ENCODE measurements at regions not wholly inside any gene's neighbourhood (a gene's known extent, or its start where the extent isn't known, plus 50 kb on each side); places are given as distances from the start of the nearest gene placed in this dataset.
A peak's percentile ranks its signal among the peaks of the same experiment; 100 is the strongest.

DNA sequence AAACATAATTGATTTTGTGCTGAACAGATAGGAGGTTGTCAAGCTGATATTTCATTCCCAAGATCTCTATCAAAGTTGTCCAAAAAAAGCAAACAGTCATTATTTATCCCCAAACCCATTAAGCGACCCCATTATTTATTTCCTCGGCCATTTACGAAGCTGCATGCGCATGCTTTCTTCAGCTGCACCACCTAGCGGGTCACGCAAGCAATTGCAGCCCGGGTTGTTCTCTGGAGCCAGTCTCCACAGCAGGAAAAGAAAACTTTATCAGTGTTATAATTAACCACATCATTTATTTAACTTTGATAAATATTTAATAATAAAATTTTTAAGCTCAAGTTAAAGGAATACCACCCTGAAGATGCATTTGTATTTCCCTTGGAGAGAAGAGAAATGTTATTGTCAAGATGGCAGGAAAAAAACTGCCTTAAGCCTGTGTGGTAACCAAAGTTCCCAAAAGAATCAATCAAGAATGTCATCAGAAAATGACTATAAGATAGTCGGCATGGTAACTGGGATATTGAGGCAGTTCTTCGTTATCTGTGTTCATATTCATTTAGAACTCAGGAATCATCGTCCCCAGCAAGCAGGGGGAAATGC is 304.7 kb downstream of the FBXO15 start:
- H3K4me2 ChIP-seq = peak overlapping the region; percentile 31; the same call in 1 of the 2 replicates
- H3K4me1 ChIP-seq = 0 out of 2 replicates have a peak, but pooled peaks cover 5% of the 10 kb centered on the region
- no peak for TF ChIP-seq Cebpa-rat (IDR thresholded peaks at IDR 0.05)
- H4K20me1 ChIP-seq = no peaks in the 10 kb centered on the region
- no peak overlapping the region for H3K4me3 ChIP-seq
- no peak overlapping the region for H3K9ac ChIP-seq
- no peaks in the 10 kb centered on the region for H3K9me3 ChIP-seq
- no peak overlapping the region for H3K27ac ChIP-seq
- no peaks in the 10 kb centered on the region for H3K27me3 ChIP-seq
- H3K36me3 ChIP-seq = no peaks in the 10 kb centered on the region

DNA sequence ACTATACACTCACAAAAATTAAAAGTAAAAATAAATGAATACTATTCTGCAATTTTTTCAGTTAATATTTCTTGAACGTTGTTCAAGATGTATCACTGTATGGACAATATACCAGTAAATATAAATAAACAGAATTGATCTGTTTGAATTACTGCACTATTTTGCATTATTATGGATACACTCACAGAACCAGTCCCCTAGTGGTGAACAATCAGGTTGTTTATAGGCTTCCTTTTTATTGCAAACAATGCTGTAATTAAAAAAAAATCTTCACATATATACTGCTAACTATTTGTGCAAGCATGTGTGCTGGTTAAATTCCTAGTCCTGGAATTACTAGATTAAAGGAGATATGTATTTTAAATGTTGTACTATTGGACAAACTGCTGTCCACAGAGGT is 306.0 kb downstream of the FBXO15 start:
- H3K4me2 ChIP-seq = no peak overlapping the region
- no peaks in the 10 kb centered on the region for H3K36me3 ChIP-seq
- H3K27me3 ChIP-seq = no peaks in the 10 kb centered on the region
- no peak for TF ChIP-seq Cebpa-rat (IDR thresholded peaks at IDR 0.05)
- no peak overlapping the region for H3K9ac ChIP-seq
- no peaks in the 10 kb centered on the region for H4K20me1 ChIP-seq
- no peaks in the 10 kb centered on the region for H3K9me3 ChIP-seq
- 0 out of 2 replicates have a peak, but pooled peaks cover 5% of the 10 kb centered on the region for H3K4me1 ChIP-seq
- no peak overlapping the region for H3K4me3 ChIP-seq
- no peak overlapping the region for H3K27ac ChIP-seq

DNA sequence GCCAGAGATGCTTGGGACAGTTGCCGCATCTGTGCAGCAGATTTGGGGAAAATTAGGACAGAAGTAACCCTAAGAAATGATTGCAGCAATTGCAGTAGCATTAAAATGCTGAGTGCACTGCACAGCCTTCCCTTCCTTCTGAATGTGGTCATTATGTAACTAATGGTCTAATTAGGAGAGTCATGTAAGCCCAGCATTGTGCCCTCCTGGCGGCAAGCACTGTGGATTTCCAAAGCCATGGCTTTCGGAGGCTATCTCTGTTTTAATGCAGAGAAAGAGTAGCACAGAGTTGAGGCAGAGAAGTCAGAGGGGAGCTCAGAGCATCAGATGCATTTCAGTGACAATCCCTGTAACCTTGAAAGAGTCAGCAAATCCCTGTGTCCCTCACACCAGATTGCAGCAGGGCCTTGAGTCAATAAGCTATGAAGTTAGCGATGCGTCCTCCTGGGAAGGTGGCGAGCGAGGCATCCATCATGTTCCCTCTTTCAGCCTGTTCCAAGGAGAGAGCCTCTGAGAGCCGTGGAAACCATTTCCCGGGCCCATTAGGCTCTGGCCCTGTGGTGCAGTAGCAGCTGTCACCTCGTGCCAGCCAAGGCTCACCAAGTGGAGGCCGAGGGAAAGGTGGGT is 307.2 kb downstream of the FBXO15 start:
- no peaks in the 10 kb centered on the region for H3K36me3 ChIP-seq
- no peaks in the 10 kb centered on the region for H3K27me3 ChIP-seq
- H4K20me1 ChIP-seq = no peaks in the 10 kb centered on the region
- no peak overlapping the region for H3K4me2 ChIP-seq
- H3K9me3 ChIP-seq = no peaks in the 10 kb centered on the region
- H3K9ac ChIP-seq = no peak overlapping the region
- 0 out of 2 replicates have a peak, but pooled peaks cover 5% of the 10 kb centered on the region for H3K4me1 ChIP-seq
- H3K27ac ChIP-seq = no peak overlapping the region
- no peak for TF ChIP-seq Cebpa-rat (IDR thresholded peaks at IDR 0.05)
- no peak overlapping the region for H3K4me3 ChIP-seq

DNA sequence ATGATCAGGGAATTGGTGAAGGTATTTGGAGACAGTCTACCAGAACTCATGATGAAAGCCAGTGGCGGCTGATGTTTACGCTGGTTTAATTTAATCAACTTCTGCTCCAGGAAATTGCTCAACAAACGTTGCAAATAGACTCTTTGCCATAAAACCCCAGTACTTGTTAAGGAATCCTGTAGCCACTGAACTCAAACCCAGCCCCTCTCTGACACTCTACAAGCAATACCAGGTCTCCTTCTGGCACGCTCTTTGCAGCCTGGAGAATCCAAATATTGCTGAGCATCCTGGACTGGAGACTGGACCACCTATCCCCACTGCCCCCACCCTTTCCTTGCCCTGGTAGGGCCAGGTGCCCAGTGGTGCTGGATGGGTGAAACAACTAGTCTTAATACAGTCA is 308.2 kb downstream of the FBXO15 start:
- Histone ChIP-seq H3K9ac (no peak overlapping the region), H3K27me3 (no peaks in the 10 kb centered on the region), H3K27ac (no peak overlapping the region), H3K4me2 (no peak overlapping the region), H3K4me1 (0 out of 2 replicates have a peak, but pooled peaks cover 5% of the 10 kb centered on the region), H3K9me3 (no peaks in the 10 kb centered on the region), H3K36me3 (no peaks in the 10 kb centered on the region), H3K4me3 (no peak overlapping the region), H4K20me1 (no peaks in the 10 kb centered on the region)
- no peak for TF ChIP-seq Cebpa-rat (IDR thresholded peaks at IDR 0.05)

DNA sequence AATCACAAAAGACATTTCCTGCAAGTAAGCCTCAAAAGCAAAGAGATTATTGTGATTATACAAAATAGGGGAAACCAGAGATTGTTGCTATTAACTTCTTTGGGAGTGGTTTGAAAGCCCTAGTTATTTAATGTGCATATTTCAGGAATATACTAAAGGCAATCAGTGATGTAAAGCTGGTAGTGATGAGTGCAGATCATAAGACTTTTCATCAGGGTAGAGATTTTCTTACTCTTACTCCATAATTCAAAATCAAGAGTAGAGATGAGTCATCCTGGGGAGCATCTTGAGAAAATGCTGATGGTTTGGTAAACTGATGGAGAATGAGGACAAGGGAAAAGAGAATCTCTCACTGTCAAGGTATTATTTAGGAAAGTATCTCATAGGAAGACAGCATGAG is 309.5 kb downstream of the FBXO15 start:
- Histone ChIP-seq H3K36me3 (no peaks in the 10 kb centered on the region), H3K27ac (no peak overlapping the region), H3K9ac (no peak overlapping the region), H3K9me3 (no peaks in the 10 kb centered on the region), H4K20me1 (no peaks in the 10 kb centered on the region), H3K4me3 (no peak overlapping the region), H3K4me2 (no peak overlapping the region), H3K27me3 (no peaks in the 10 kb centered on the region), H3K4me1 (0 out of 2 replicates have a peak, but pooled peaks cover 5% of the 10 kb centered on the region)
- no peak for TF ChIP-seq Cebpa-rat (IDR thresholded peaks at IDR 0.05)

DNA sequence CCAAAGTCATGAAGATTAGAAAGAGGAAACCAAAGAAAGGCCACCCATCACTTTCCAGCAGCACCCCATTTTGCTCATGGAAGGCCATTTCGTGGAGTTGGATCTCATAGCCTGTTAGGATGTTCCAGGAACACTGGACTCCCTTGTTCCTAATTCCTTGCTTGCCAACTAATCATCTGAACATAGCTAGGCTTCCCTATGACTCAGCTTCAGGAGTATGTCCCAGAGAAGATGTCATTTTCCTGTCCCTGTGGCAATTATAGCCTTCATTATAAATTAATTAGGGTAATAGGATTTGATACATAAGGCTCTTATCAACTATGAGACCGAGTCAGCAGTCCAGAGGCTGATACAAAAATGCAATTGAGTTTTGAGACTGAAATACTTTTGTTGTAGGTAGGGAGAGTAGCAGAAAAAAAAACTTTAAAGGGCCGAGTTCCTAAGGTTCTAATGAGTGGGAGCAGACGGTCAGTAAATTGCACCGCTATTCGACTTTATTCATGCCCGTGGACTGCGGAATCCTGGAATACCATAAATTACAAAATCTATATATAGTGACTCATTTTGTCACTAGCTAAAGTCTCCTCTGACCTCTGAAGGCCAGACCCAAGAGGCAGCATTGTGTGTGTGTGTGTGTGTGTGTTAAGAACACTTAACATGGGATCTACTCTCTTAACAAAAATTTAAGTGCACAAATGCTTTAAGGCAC is 311.8 kb downstream of the FBXO15 start:
- no peak overlapping the region for H3K4me3 ChIP-seq
- no peaks in the 10 kb centered on the region for H3K36me3 ChIP-seq
- TF ChIP-seq Cebpa-rat (IDR thresholded peaks at IDR 0.05) = no peak
- H3K27ac ChIP-seq = no peak overlapping the region
- H3K9ac ChIP-seq = no peak overlapping the region
- H3K4me1 ChIP-seq = no peaks in the 10 kb centered on the region
- no peaks in the 10 kb centered on the region for H4K20me1 ChIP-seq
- H3K4me2 ChIP-seq = no peak overlapping the region
- H3K9me3 ChIP-seq = no peaks in the 10 kb centered on the region
- H3K27me3 ChIP-seq = no peaks in the 10 kb centered on the region

DNA sequence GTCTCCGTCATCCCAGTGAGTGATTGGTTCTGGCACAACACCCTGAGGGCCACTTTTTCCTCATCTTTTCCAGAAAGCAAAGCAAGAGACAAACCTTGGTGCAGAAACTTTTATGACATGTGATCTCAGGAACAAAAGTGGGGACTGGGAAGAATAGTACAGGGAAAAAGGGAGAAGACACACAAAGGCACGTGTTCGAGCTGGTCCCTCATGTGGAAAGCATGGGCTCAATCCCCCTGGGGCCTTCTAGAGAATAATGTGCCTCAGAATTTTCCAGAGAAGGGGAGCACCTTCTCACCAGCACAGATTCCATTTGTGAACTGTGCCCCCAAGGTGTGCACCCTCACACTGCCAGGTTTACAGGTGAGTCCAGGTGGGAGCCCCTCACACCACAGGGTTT is 312.6 kb downstream of the FBXO15 start:
- H3K4me3 ChIP-seq = no peak overlapping the region
- H3K9ac ChIP-seq = no peak overlapping the region
- H3K9me3 ChIP-seq = no peaks in the 10 kb centered on the region
- no peaks in the 10 kb centered on the region for H3K27me3 ChIP-seq
- no peak overlapping the region for H3K27ac ChIP-seq
- no peaks in the 10 kb centered on the region for H4K20me1 ChIP-seq
- no peak for TF ChIP-seq Cebpa-rat (IDR thresholded peaks at IDR 0.05)
- no peaks in the 10 kb centered on the region for H3K36me3 ChIP-seq
- no peak overlapping the region for H3K4me2 ChIP-seq
- no peaks in the 10 kb centered on the region for H3K4me1 ChIP-seq

DNA sequence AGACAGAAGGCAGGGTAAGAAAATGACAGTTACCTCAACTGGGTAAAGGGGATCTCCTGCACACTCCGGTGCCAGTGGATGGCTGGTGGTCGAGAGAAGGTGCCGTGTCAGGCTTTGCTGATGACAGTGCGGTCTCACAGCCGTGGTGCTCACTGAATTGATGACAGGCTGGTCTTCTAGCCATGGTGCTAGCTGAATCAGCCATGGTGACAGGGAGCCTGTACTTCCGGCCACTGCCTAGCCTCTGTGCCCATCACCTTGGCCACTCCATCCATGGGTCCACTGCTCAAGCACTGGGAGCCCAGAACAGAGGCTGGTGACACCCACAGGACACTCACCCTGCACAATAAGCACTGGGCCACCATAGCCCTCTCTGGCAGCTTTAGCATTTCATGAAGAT is 315.9 kb downstream of the FBXO15 start:
- H3K27me3 ChIP-seq = no peaks in the 10 kb centered on the region
- no peak for TF ChIP-seq Cebpa-rat (IDR thresholded peaks at IDR 0.05)

DNA sequence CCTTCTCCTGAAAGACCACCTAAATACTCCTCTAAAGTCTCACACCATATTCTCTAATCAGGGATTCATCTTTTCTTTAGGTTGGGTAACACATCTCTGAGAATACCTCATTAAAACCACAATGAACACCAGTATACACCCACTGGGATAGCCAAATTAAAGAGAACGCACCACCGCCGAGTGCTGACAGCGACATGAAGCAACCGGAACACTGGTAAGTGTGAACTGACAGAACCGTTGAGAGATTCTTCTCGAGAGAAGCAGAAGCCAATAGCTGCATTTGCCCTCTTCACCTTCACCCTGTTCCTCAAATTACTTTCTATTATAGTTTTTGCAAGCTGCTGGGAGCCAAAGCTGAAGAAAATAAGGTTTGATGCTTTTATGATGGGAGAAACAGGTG is 318.5 kb downstream of the FBXO15 start:
- no peaks in the 10 kb centered on the region for H3K36me3 ChIP-seq
- H3K4me2 ChIP-seq = no peak overlapping the region
- H3K27ac ChIP-seq = no peak overlapping the region
- H3K4me1 ChIP-seq = no peaks in the 10 kb centered on the region
- no peak overlapping the region for H3K4me3 ChIP-seq
- no peaks in the 10 kb centered on the region for H3K27me3 ChIP-seq
- H3K9ac ChIP-seq = no peak overlapping the region
- H4K20me1 ChIP-seq = no peaks in the 10 kb centered on the region
- no peak for TF ChIP-seq Cebpa-rat (IDR thresholded peaks at IDR 0.05)
- H3K9me3 ChIP-seq = no peaks in the 10 kb centered on the region

More for the DNA sequence above, 315.9 kb downstream of the FBXO15 start:
- Histone ChIP-seq H4K20me1 (no peaks in the 10 kb centered on the region), H3K4me1 (no peaks in the 10 kb centered on the region), H3K27ac (no peak overlapping the region), H3K36me3 (no peaks in the 10 kb centered on the region), H3K4me3 (no peak overlapping the region), H3K9ac (no peak overlapping the region), H3K9me3 (no peaks in the 10 kb centered on the region), H3K4me2 (no peak overlapping the region)

DNA sequence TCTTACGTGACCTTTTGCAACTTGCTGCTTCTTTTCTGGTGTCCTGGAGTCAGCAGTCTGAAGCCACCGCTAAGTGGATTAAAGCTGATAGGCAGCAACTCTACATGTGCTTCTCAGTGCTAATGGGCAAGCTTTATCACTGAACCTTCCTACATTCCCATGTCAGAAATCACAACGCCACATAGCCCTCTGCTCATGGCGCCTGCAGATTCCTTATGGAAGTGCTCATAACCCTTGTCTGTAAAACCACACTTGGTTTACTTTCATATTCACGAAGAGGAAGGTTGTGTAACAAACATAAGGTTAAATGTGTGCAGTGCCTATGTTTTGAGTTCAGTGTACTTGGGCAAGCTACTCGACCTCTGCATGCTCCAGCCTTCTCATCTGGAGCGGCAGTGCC is 319.8 kb downstream of the FBXO15 start:
- Histone ChIP-seq H3K4me3 (no peak overlapping the region), H3K27me3 (no peaks in the 10 kb centered on the region), H3K4me2 (no peak overlapping the region), H3K9ac (no peak overlapping the region), H3K4me1 (no peaks in the 10 kb centered on the region), H4K20me1 (no peaks in the 10 kb centered on the region), H3K27ac (no peak overlapping the region), H3K36me3 (no peaks in the 10 kb centered on the region), H3K9me3 (no peaks in the 10 kb centered on the region)
- TF ChIP-seq Cebpa-rat (IDR thresholded peaks at IDR 0.05) = no peak
